ENCODE measurements at regions not wholly inside any gene's neighbourhood (a gene's known extent, or its start where the extent isn't known, plus 50 kb on each side); places are given as distances from the start of the nearest gene placed in this dataset.

GRCh38 chr18:28846958-28847357 is 670.0 kb upstream of the CDH2 start:
- DNase-seq (ENCODE audit: low spot score) = no peak

- DNase-seq (ENCODE audit: low spot score) = no peak
Measured at GRCh38 chr18:28837100-28837499, 660.2 kb upstream of the CDH2 start.

- DNase-seq (ENCODE audit: low spot score) = no peak
Measured at GRCh38 chr18:28834889-28835288, 658.0 kb upstream of the CDH2 start.

GRCh38 chr18:28831908-28832307 is 655.0 kb upstream of the CDH2 start:
- DNase-seq (ENCODE audit: low spot score) = no peak

GRCh38 chr18:28831476-28831875 is 654.5 kb upstream of the CDH2 start:
- no peak for DNase-seq (ENCODE audit: low spot score)

- no peak for DNase-seq (ENCODE audit: low spot score)
Measured at GRCh38 chr18:28826107-28826506, 649.2 kb upstream of the CDH2 start.

- DNase-seq (ENCODE audit: low spot score) = no peak
Measured at GRCh38 chr18:28824183-28824574, 647.2 kb upstream of the CDH2 start.

- DNase-seq (ENCODE audit: low spot score) = no peak
Measured at GRCh38 chr18:28823506-28824182, 646.7 kb upstream of the CDH2 start.

GRCh38 chr18:28820353-28820752 is 643.4 kb upstream of the CDH2 start:
- no peak for DNase-seq (ENCODE audit: low spot score)

GRCh38 chr18:28816155-28816554 is 639.2 kb upstream of the CDH2 start:
- DNase-seq (ENCODE audit: low spot score) = no peak

GRCh38 chr18:28814365-28814764 is 637.4 kb upstream of the CDH2 start:
- no peak for DNase-seq (ENCODE audit: low spot score)

- DNase-seq (ENCODE audit: low spot score) = no peak
Measured at GRCh38 chr18:28808373-28808772, 631.4 kb upstream of the CDH2 start.

- no peak for DNase-seq (ENCODE audit: low spot score)
Measured at GRCh38 chr18:28805491-28805890, 628.6 kb upstream of the CDH2 start.

GRCh38 chr18:28804512-28805202 is 627.7 kb upstream of the CDH2 start:
- no peak for DNase-seq (ENCODE audit: low spot score)

GRCh38 chr18:28802546-28802945 is 625.6 kb upstream of the CDH2 start:
- no peak for DNase-seq (ENCODE audit: low spot score)

- no peak for DNase-seq (ENCODE audit: low spot score)
Measured at GRCh38 chr18:28801876-28802275, 624.9 kb upstream of the CDH2 start.

- DNase-seq (ENCODE audit: low spot score) = no peak
Measured at GRCh38 chr18:28794459-28795245, 617.7 kb upstream of the CDH2 start.

GRCh38 chr18:28793901-28794300 is 617.0 kb upstream of the CDH2 start:
- DNase-seq (ENCODE audit: low spot score) = no peak

GRCh38 chr18:28792404-28793086 is 615.6 kb upstream of the CDH2 start:
- no peak for DNase-seq (ENCODE audit: low spot score)

- DNase-seq (ENCODE audit: low spot score) = no peak
Measured at GRCh38 chr18:28791101-28791500, 614.2 kb upstream of the CDH2 start.

- no peak for DNase-seq (ENCODE audit: low spot score)
Measured at GRCh38 chr18:28789502-28789901, 612.6 kb upstream of the CDH2 start.

GRCh38 chr18:28786926-28787325 is 610.0 kb upstream of the CDH2 start:
- DNase-seq (ENCODE audit: low spot score) = no peak

All from RKO (cell line).